Suprapubic skin (tissue), 4 donors: ENCODE measurements at regions not wholly inside any gene's neighbourhood (a gene's known extent, or its start where the extent isn't known, plus 50 kb on each side); places are given as distances from the start of the nearest gene placed in this dataset.

Experiments
- DNase-seq, 2 donors: peaks; one replicate each; pipeline ENCODE4 v3.0.0-alpha.2; 2019; ENCODE audit warnings: low spot score in 2 of 2
- H3K27ac ChIP-seq: fragments of 200-600 bp; sonication (generic); one replicate; pipeline ENCODE4 v1.5.1; 2019
- H3K27me3 ChIP-seq: fragments of 200-600 bp; sonication (generic); one replicate; pipeline ENCODE4 v1.5.1; 2019
- H3K36me3 ChIP-seq: fragments of 200-600 bp; sonication (generic); one replicate; pipeline ENCODE4 v1.5.1; 2019
- H3K4me1 ChIP-seq: fragments of 200-600 bp; sonication (generic); one replicate; pipeline ENCODE4 v1.5.1; 2019
- H3K4me3 ChIP-seq: fragments of 200-600 bp; sonication (generic); one replicate; pipeline ENCODE4 v1.5.1; 2019; ENCODE audit warnings: mild to moderate bottlenecking
- H3K9me3 ChIP-seq: fragments of 200-600 bp; sonication (generic); one replicate; pipeline ENCODE4 v1.5.1; 2019
- CTCF ChIP-seq, 2 donors: fragments of 200-600 bp in 1 of 2; fragments of 450-650 bp in 1 of 2; sonication (generic) in 1 of 2; IDR thresholded peaks; one replicate each; pipeline ENCODE4 v1.5.1; 2016 to 2019; ENCODE audit warnings: antibody characterized with exemption in 2 of 2, mild to moderate bottlenecking in 1 of 2, moderate library complexity in 1 of 2
- EP300 ChIP-seq: sonication (generic); formaldehyde crosslinking; IDR thresholded peaks from one replicate; pipeline ENCODE4 v1.6.1; 2017; ENCODE audit warnings: antibody characterized with exemption
- POLR2A ChIP-seq, 2 donors: fragments of 450-650 bp; IDR thresholded peaks; one replicate each; pipeline ENCODE4 v1.6.1; 2017; ENCODE audit warnings: antibody characterized with exemption in 2 of 2, mild to moderate bottlenecking in 2 of 2, moderate library complexity in 2 of 2
- POLR2AphosphoS5 ChIP-seq, 3 donors: sonication (generic); formaldehyde crosslinking; IDR thresholded peaks; one replicate each; pipeline ENCODE4 v1.6.1; 2017; ENCODE audit warnings: antibody characterized with exemption in 3 of 3
- WGBS: methylation state at CpG from one replicate; pipeline ENCODE4 v1.1.5; 2018; 5-methylcytosine and 5-hydroxymethylcytosine counted together

GRCh38 chr6:181049-181654 is 111.1 kb upstream of the DUSP22 start:
- Histone ChIP-seq H3K27ac (no peak overlapping the region), H3K9me3 (no peaks in the 10 kb centered on the region), H3K4me3 (no peak overlapping the region), H3K4me1 (no peaks in the 10 kb centered on the region), H3K27me3 (peaks cover 26% of the 10 kb centered on the region), H3K36me3 (no peaks in the 10 kb centered on the region)
- 57% methylated on average over 5 of the region's 5 CpGs for WGBS
- no peak for DNase-seq
- no peak for TF ChIP-seq POLR2AphosphoS5 (IDR thresholded peaks at IDR 0.05)
- TF ChIP-seq CTCF (IDR thresholded peaks at IDR 0.05): no peak
- no peak for TF ChIP-seq EP300
- TF ChIP-seq POLR2A (IDR thresholded peaks at IDR 0.05): no peak

- no peak for DNase-seq
- peaks cover 15% of the 10 kb centered on the region for H3K27me3 ChIP-seq
- no peak overlapping the region for H3K4me3 ChIP-seq
- no peaks in the 10 kb centered on the region for H3K9me3 ChIP-seq
- no peaks in the 10 kb centered on the region for H3K36me3 ChIP-seq
- H3K4me1 ChIP-seq: peaks cover 2% of the 10 kb centered on the region
- TF ChIP-seq CTCF (IDR thresholded peaks at IDR 0.05) (no peak), POLR2AphosphoS5 (IDR thresholded peaks at IDR 0.05) (no peak), POLR2A (IDR thresholded peaks at IDR 0.05) (no peak), EP300 (no peak)
- H3K27ac ChIP-seq: no peak overlapping the region
- 81% methylated on average over 2 of the region's 2 CpGs for WGBS
These were observed 108.6 kb upstream of the DUSP22 start for GRCh38 chr6:183668-184067.

- no peak for DNase-seq
- TF ChIP-seq CTCF (IDR thresholded peaks at IDR 0.05): no peak
- TF ChIP-seq EP300: no peak
- TF ChIP-seq POLR2A (IDR thresholded peaks at IDR 0.05): no peak
- TF ChIP-seq POLR2AphosphoS5 (IDR thresholded peaks at IDR 0.05): no peak
- WGBS: 72% methylated on average over 7 of the region's 7 CpGs
- Histone ChIP-seq H3K36me3 (no peaks in the 10 kb centered on the region), H3K9me3 (no peaks in the 10 kb centered on the region), H3K27ac (no peak overlapping the region), H3K4me3 (no peak overlapping the region), H3K4me1 (peaks cover 3% of the 10 kb centered on the region), H3K27me3 (peaks cover 9% of the 10 kb centered on the region)
These were observed 108.1 kb upstream of the DUSP22 start for GRCh38 chr6:184161-184700.

- H3K4me1 ChIP-seq: peaks cover 3% of the 10 kb centered on the region
- H3K4me3 ChIP-seq: no peak overlapping the region
- WGBS: 59% methylated on average over 12 of the region's 12 CpGs
- TF ChIP-seq POLR2AphosphoS5 (IDR thresholded peaks at IDR 0.05): no peak
- TF ChIP-seq CTCF (IDR thresholded peaks at IDR 0.05): no peak
- TF ChIP-seq POLR2A (IDR thresholded peaks at IDR 0.05): no peak
- no peak for TF ChIP-seq EP300
- peaks cover 3% of the 10 kb centered on the region for H3K27me3 ChIP-seq
- H3K36me3 ChIP-seq: no peaks in the 10 kb centered on the region
- DNase-seq: peak in 1 of 2 donors; percentile 52
- H3K9me3 ChIP-seq: no peaks in the 10 kb centered on the region
- H3K27ac ChIP-seq: no peak overlapping the region
These were observed 105.8 kb upstream of the DUSP22 start for GRCh38 chr6:186340-186965.

GRCh38 chr6:187210-187861 is 105.0 kb upstream of the DUSP22 start:
- TF ChIP-seq POLR2AphosphoS5 (IDR thresholded peaks at IDR 0.05) (no peak), POLR2A (IDR thresholded peaks at IDR 0.05) (no peak), EP300 (no peak), CTCF (IDR thresholded peaks at IDR 0.05) (no peak)
- Histone ChIP-seq H3K27ac (no peak overlapping the region), H3K9me3 (no peaks in the 10 kb centered on the region), H3K27me3 (peaks cover 3% of the 10 kb centered on the region), H3K4me3 (no peak overlapping the region), H3K4me1 (peaks cover 3% of the 10 kb centered on the region), H3K36me3 (no peaks in the 10 kb centered on the region)
- DNase-seq: peak in 1 of 2 donors; percentile 29
- 73% methylated on average over 10 of the region's 10 CpGs for WGBS
